B cell (primary cell): ENCODE measurements at regions not wholly inside any gene's neighbourhood (a gene's known extent, or its start where the extent isn't known, plus 50 kb on each side); places are given as distances from the start of the nearest gene placed in this dataset.

Experiments
- ATAC-seq: fragments of 200-7000 bp; cut with Tn5 transposase; one replicate; pipeline ENCODE4 v1.10.0; 2021; ENCODE audit warnings: low read depth, mild to moderate bottlenecking, moderate number of reproducible peaks, moderate library complexity
- CTCF ChIA-PET: fragments of 350-600 bp; sonication (Branson Sonifier 250); formaldehyde crosslinking; loops from one replicate; lab custom pipeline; 2021; ENCODE audit warnings: antibody characterized with exemption, inconsistent platforms; lab: Charles Lee
- POLR2A ChIA-PET: fragments of 350-600 bp; sonication (Branson Sonifier 250); formaldehyde crosslinking; loops from one replicate; lab custom pipeline; 2021; ENCODE audit warnings: antibody characterized with exemption; lab: Charles Lee
- DNase-seq: peaks from one replicate; pipeline ENCODE4 v3.0.0; 2013
- H2AFZ ChIP-seq: 2 replicates; pipeline ENCODE4 v1.6.1; 2012; ENCODE audit warnings: mild to moderate bottlenecking, low read depth, low read length; ENCODE audit not compliant: insufficient read depth, poor library complexity, severe bottlenecking
- H3K27ac ChIP-seq, 2 donors: 1 replicate in 1 of 2; 2 replicates in 1 of 2; pipeline ENCODE4 v1.5.1; 2012 to 2013; ENCODE audit warnings: low read length in 2 of 2, mild to moderate bottlenecking in 2 of 2, moderate library complexity in 1 of 2
- H3K27me3 ChIP-seq, 4 experiments: fragments of 200-600 bp in 1 of 4; sonication (generic) in 1 of 4; replicated peaks in 1 of 4; 1 replicate in 2 of 4; 2 replicates in 2 of 4; pipeline versions ENCODE4 v1.6.1 to v1.7.0; 2013 to 2016; ENCODE audit warnings: low read length in 3 of 4, mild to moderate bottlenecking in 2 of 4, mixed read lengths in 1 of 4, moderate library complexity in 1 of 4; ENCODE audit not compliant: insufficient read depth in 4 of 4, control insufficient read depth in 3 of 4; ENCODE audit errors: control extremely low read depth in 1 of 4
- H3K36me3 ChIP-seq, 2 experiments: replicated peaks in 1 of 2; 1 replicate in 1 of 2; 2 replicates in 1 of 2; pipeline versions ENCODE4 v1.6.1 to v1.7.1; 2013; ENCODE audit warnings: low read length in 1 of 2; ENCODE audit not compliant: insufficient read depth in 2 of 2, control insufficient read depth in 1 of 2; ENCODE audit errors: control extremely low read depth in 1 of 2, extremely low read depth in 1 of 2
- H3K4me1 ChIP-seq, 2 donors: fragments of 200-600 bp in 1 of 2; sonication (generic) in 1 of 2; 1 replicate in 1 of 2; 2 replicates in 1 of 2; pipeline versions ENCODE4 v1.5.1 to v1.6.1; 2013 to 2017; ENCODE audit warnings: low read length in 2 of 2; ENCODE audit not compliant: control insufficient read depth in 2 of 2, insufficient read depth in 2 of 2
- H3K4me2 ChIP-seq: replicated peaks from 2 replicates; pipeline ENCODE3; 2012; ENCODE audit warnings: mild to moderate bottlenecking, low read depth, low read length; ENCODE audit not compliant: poor library complexity, severe bottlenecking
- H3K4me3 ChIP-seq, 5 experiments: fragments of 200-600 bp in 1 of 5; sonication (generic) in 1 of 5; 1 replicate in 3 of 5; 2 replicates in 2 of 5; pipeline versions ENCODE4 v1.5.1 to v1.7.0; 2011 to 2016; ENCODE audit warnings: low read length in 4 of 5, mild to moderate bottlenecking in 4 of 5, low read depth in 2 of 5, control low read depth in 1 of 5, moderate library complexity in 1 of 5; ENCODE audit not compliant: insufficient read depth in 1 of 5; ENCODE audit errors: control extremely low read depth in 1 of 5, extremely low read depth in 1 of 5
- H3K79me2 ChIP-seq: fragments of 200-600 bp; sonication (generic); one replicate; pipeline ENCODE4 v1.6.0; 2016; ENCODE audit warnings: low read length; ENCODE audit not compliant: control insufficient read depth, insufficient read depth
- H3K9ac ChIP-seq: fragments of 200-600 bp; sonication (generic); 2 replicates; pipeline ENCODE4 v1.6.1; 2017; ENCODE audit warnings: mild to moderate bottlenecking, low read length, moderate library complexity
- H3K9me3 ChIP-seq, 3 donors: one replicate each; pipeline versions ENCODE4 v1.6.1 to v1.7.1; 2013; ENCODE audit warnings: low read length in 2 of 3; ENCODE audit not compliant: control insufficient read depth in 2 of 3, insufficient read depth in 1 of 3; ENCODE audit errors: control extremely low read depth in 1 of 3
- H4K20me1 ChIP-seq: 2 replicates; pipeline ENCODE4 v1.6.0; 2012; ENCODE audit warnings: mild to moderate bottlenecking, low read length; ENCODE audit not compliant: insufficient read depth, control insufficient read depth, poor library complexity, severe bottlenecking
- H3K27ac Mint-ChIP-seq: one replicate; pipeline ENCODE4 v1.8.0; 2021; ENCODE audit warnings: mixed read lengths
- H3K27me3 Mint-ChIP-seq: one replicate; pipeline ENCODE4 v1.8.0; 2021; ENCODE audit warnings: mixed read lengths
- H3K4me1 Mint-ChIP-seq: one replicate; pipeline ENCODE4 v1.8.0; 2021; ENCODE audit warnings: mixed read lengths
- H3K4me3 Mint-ChIP-seq: one replicate; pipeline ENCODE4 v1.8.0; 2021; ENCODE audit warnings: mixed read lengths
- H3K9me3 Mint-ChIP-seq: one replicate; pipeline ENCODE4 v1.8.0; 2022; ENCODE audit warnings: mixed read lengths; ENCODE audit not compliant: insufficient read depth
- EZH2 ChIP-seq: IDR thresholded peaks from 2 replicates; pipeline ENCODE4 v1.6.1; 2012; ENCODE audit warnings: borderline replicate concordance, low read depth, mild to moderate bottlenecking, moderate library complexity, low read length; ENCODE audit not compliant: insufficient read depth, poor library complexity, severe bottlenecking
- WGBS: methylation state at CpG from one replicate; pipeline ENCODE4 v1.1.5; 2013; ENCODE audit warnings: missing lambda C conversion rate; ENCODE audit not compliant: insufficient coverage; 5-methylcytosine and 5-hydroxymethylcytosine counted together
- intact Hi-C: fragments of 100-400 bp; cut with micrococcal nuclease; formaldehyde crosslinking; loops from one replicate; pipeline ENCODE4 v1.10.0; 2022
- TF ChIP-seq, protein P1 (sequence below): fragments of 200-600 bp; IDR thresholded peaks from one replicate; pipeline ENCODE4 v1.8.0; 2022; ENCODE audit warnings: antibody characterized with exemption, mild to moderate bottlenecking

DNA sequence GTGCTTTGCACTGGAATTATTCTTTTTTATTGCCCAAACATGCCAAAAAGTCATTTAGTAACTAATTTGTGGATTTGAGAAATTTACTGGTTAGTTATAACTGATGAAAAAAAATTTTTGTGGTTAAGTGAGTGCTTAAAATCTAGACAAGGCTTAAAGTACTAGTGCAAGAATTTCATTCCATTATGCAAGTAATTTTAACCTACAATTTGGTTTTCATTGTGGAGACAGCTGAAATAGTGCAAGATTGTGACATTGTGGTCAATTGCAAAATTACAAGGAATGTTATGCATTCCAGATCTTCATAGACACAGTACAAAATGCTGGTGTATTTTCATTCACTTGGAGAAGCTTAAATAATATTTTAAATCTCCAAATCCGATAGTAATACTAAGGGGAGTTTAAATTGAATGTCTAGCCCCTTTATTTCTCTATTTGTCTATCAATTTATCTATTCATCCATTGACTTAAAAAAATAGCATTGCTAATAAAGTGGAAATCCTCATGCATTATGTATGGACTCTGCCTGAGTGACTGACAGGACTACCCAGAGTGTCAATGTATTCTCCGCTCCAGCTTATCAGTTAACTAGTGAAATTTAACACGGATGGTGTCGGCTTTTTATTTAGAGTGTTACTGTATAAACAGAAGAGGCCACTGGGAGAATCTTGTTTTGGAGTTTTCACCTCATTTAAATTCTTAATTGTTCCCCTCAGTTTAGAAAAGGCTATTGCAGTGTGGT lies 125.9 kb downstream of the ALX1 start:
- WGBS = no CpG with 5 or more reads among the region's 4 CpGs
- Histone ChIP-seq H3K27ac (no peak overlapping the region), H2AFZ (no peak overlapping the region), H3K4me2 (no peak overlapping the region), H3K79me2 (no peaks in the 10 kb centered on the region), H3K4me1 (no peaks in the 10 kb centered on the region), H3K9ac (no peak overlapping the region), H3K4me3 (no peak overlapping the region), H3K9me3 (peaks cover 0 to 1% (median 0%) of the 10 kb centered on the region in 3 donors), H4K20me1 (no peaks in the 10 kb centered on the region), H3K27me3 (no peaks in the 10 kb centered on the region), H3K36me3 (no peaks in the 10 kb centered on the region)
- Mint-ChIP-seq H3K4me3 (no peak overlapping the region), H3K4me1 (no peaks in the 10 kb centered on the region), H3K27ac (no peak overlapping the region), H3K27me3 (no peaks in the 10 kb centered on the region), H3K9me3 (no peaks in the 10 kb centered on the region)
- DNase-seq = no peak
- no peak for TF ChIP-seq EZH2
- POLR2A ChIA-PET = no interaction called here
- CTCF ChIA-PET = no interaction called here
- intact Hi-C loops = no loop called here
- ATAC-seq = no peak

DNA sequence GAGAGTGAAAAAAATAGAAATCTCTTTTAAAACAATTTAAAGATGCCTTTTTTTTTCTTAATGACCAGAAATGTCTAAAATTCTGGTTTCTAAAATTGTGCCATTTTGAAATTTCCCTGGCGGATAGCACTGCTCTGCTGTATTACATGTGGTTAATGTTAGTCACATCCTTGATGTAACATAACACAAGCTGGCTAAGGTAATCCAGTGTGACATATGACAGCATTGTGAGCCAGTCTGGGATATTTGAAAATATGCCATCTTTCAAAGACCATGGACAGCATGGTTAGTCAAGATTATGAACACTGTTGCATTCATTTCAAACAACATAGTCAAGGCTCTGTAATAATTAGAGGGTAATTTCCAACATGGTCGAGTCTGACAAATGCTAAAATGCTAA lies 133.2 kb downstream of the ALX1 start:
- Mint-ChIP-seq H3K27ac (no peak overlapping the region), H3K4me3 (no peak overlapping the region), H3K9me3 (no peaks in the 10 kb centered on the region), H3K27me3 (no peaks in the 10 kb centered on the region), H3K4me1 (no peaks in the 10 kb centered on the region)
- Histone ChIP-seq H2AFZ (no peak overlapping the region), H4K20me1 (no peaks in the 10 kb centered on the region), H3K27me3 (no peaks in the 10 kb centered on the region), H3K79me2 (no peaks in the 10 kb centered on the region), H3K4me1 (no peaks in the 10 kb centered on the region), H3K9ac (no peak overlapping the region), H3K36me3 (no peaks in the 10 kb centered on the region), H3K4me2 (no peak overlapping the region), H3K27ac (no peak overlapping the region), H3K9me3 (no peaks in the 10 kb centered on the region), H3K4me3 (no peak overlapping the region)
- ChIA-PET CTCF (no interaction called here), POLR2A (no interaction called here)
- intact Hi-C loops = no loop called here
- TF ChIP-seq, protein P1, sequence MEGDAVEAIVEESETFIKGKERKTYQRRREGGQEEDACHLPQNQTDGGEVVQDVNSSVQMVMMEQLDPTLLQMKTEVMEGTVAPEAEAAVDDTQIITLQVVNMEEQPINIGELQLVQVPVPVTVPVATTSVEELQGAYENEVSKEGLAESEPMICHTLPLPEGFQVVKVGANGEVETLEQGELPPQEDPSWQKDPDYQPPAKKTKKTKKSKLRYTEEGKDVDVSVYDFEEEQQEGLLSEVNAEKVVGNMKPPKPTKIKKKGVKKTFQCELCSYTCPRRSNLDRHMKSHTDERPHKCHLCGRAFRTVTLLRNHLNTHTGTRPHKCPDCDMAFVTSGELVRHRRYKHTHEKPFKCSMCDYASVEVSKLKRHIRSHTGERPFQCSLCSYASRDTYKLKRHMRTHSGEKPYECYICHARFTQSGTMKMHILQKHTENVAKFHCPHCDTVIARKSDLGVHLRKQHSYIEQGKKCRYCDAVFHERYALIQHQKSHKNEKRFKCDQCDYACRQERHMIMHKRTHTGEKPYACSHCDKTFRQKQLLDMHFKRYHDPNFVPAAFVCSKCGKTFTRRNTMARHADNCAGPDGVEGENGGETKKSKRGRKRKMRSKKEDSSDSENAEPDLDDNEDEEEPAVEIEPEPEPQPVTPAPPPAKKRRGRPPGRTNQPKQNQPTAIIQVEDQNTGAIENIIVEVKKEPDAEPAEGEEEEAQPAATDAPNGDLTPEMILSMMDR = no peak
- no peak for TF ChIP-seq EZH2
- no CpG with 5 or more reads among the region's 2 CpGs for WGBS
- ATAC-seq (no peak), DNase-seq (no peak)
